ENCODE measurements at regions not wholly inside any gene's neighbourhood (a gene's known extent, or its start where the extent isn't known, plus 50 kb on each side); places are given as distances from the start of the nearest gene placed in this dataset.
A peak's percentile ranks its signal among the peaks of the same experiment; 100 is the strongest.

DNA sequence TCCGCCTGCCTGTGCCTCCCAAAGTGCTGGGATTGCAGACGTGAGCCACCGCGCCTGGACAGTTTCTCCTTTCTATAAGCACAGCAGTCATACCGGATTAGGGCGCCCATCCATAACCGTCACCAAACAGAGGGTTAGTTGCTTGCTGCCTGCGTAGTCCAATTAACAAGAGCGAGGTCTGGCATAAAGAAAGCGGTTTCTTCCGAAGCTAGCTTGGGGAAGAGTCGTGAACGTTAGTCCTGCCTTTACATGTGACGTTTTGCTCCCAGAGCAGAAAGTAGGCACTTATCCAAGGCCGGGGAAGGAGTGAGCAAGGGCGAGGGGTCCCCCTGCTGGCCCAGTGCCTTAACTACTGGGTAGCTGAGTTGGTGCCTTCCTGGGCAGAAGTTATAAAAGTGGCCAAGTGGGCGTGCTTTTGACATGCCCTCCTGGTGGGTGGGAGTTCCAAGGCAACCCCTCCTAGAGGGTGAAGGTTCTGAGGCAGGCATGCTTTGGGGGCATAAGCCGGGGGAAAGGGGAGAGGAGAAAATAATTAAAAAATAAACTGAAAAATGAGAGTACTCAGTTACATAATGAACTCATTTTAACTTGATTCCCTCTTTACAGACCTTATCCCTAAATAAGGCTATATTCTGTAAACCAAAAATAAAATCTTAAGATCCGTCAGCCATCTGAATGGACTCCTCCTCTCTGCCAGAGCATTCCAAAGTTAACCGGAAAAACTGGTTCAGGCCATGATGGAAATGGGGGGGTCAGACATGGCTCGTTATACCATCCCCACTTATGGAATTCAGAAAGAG, 88.0 kb downstream of the FAM217A start:
- ATAC-seq (peak; percentile 97), DNase-seq (peak; percentile 89)
- peak overlapping the region; percentile 12 for H3K27ac ChIP-seq
- intact Hi-C loops (cut with DNase I), result no loop called here
- H3K9me3 ChIP-seq, result no peaks in the 10 kb centered on the region
- peak overlapping the region; percentile 45 for H3K4me3 ChIP-seq
- H3K4me1 ChIP-seq, result peaks cover 6% of the 10 kb centered on the region
- no peaks in the 10 kb centered on the region for H3K27me3 ChIP-seq (ENCODE audit: low read depth)
- no peaks in the 10 kb centered on the region for H3K36me3 ChIP-seq
- TF ChIP-seq, protein P1, sequence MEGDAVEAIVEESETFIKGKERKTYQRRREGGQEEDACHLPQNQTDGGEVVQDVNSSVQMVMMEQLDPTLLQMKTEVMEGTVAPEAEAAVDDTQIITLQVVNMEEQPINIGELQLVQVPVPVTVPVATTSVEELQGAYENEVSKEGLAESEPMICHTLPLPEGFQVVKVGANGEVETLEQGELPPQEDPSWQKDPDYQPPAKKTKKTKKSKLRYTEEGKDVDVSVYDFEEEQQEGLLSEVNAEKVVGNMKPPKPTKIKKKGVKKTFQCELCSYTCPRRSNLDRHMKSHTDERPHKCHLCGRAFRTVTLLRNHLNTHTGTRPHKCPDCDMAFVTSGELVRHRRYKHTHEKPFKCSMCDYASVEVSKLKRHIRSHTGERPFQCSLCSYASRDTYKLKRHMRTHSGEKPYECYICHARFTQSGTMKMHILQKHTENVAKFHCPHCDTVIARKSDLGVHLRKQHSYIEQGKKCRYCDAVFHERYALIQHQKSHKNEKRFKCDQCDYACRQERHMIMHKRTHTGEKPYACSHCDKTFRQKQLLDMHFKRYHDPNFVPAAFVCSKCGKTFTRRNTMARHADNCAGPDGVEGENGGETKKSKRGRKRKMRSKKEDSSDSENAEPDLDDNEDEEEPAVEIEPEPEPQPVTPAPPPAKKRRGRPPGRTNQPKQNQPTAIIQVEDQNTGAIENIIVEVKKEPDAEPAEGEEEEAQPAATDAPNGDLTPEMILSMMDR (IDR thresholded peaks at IDR 0.05), result peak; percentile 83

DNA sequence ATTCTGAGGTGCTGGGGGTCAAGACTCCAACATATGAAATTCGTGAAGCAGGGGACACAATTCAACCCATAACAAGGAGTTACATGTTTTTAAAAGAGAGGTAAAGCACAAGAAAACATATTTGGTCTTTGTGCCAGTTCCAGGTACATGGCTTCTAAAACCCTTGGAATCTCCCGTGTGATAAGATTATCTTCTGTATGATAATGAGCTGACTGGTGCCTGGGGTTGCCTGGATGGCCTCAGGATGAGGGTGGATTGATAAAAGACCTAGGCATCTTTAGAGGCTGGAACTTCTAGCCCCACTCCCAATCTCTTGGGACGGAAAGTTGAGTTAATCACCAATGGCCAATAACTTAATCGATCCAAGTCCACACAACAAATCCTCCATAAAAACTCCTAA, 87.0 kb downstream of the FAM217A start:
- intact Hi-C loops (cut with DNase I), result no loop called here
- Histone ChIP-seq H3K4me3 (no peak overlapping the region), H3K27me3 (ENCODE audit: low read depth) (no peaks in the 10 kb centered on the region), H3K4me1 (peaks cover 6% of the 10 kb centered on the region), H3K36me3 (no peaks in the 10 kb centered on the region), H3K9me3 (no peaks in the 10 kb centered on the region), H3K27ac (no peak overlapping the region)
- ATAC-seq, result no peak
- TF ChIP-seq, protein P1 (IDR thresholded peaks at IDR 0.05), result no peak
- DNase-seq, result no peak

DNA sequence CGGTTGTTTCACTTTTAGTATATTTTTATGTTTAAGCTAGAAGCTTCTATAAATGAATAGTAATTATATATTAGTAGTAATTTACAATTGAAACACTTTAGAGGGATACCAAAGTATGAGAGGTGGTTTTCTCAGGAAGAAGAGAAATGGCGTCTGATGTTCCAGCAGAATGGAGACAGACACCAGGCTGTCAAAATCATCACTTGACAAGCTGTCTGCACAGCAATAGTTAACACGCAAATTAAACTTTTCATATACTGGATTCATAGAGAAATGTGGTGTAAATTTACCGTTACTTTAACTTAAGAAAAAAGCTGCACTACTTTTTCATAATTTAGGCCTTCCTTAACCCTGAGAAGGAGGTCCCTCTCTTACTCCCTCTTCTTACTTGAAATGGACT, 82.6 kb downstream of the FAM217A start:
- no peak for ATAC-seq
- H3K4me3 ChIP-seq, result no peak overlapping the region
- intact Hi-C loops (cut with DNase I), result no loop called here
- H3K27ac ChIP-seq, result no peak overlapping the region
- TF ChIP-seq, protein P1 (IDR thresholded peaks at IDR 0.05), result no peak
- no peak for DNase-seq
- H3K9me3 ChIP-seq, result no peaks in the 10 kb centered on the region
- peaks cover under 1% of the 10 kb centered on the region for H3K4me1 ChIP-seq
- no peaks in the 10 kb centered on the region for H3K36me3 ChIP-seq
- H3K27me3 ChIP-seq (ENCODE audit: low read depth), result no peaks in the 10 kb centered on the region

DNA sequence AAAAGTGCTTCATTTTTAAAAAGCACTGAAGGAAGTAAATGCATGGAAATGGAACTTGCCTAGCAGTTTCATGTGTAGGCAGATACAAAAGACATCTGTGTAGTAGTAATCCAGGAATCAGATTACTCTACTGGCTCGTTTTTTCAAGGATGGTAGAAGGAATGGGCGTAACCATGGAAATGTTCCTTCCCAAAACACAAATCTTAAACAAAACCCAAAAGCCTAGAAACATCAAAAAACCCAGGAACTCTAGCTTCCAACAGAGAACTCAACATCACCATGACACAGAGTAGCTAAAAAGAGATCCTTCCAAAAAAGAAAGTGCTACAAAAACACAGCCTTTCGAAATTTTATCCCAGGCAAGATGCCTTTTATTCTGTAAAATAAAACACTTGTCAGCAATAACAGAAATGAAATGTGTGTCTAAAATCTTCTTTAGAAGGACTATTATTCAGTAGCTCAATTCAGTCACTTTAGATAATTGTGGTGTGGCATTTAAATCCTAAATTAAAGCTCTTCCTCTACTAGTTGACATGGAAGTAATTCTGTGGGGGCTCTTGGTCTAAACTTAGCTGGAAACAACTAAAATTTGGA, 81.7 kb downstream of the FAM217A start:
- H3K36me3 ChIP-seq, result no peaks in the 10 kb centered on the region
- no peak for DNase-seq
- H3K27me3 ChIP-seq (ENCODE audit: low read depth), result no peaks in the 10 kb centered on the region
- H3K4me3 ChIP-seq, result no peak overlapping the region
- no peak overlapping the region for H3K27ac ChIP-seq
- TF ChIP-seq, protein P1 (IDR thresholded peaks at IDR 0.05), result no peak
- intact Hi-C loops (cut with DNase I), result no loop called here
- H3K4me1 ChIP-seq, result no peaks in the 10 kb centered on the region
- no peak for ATAC-seq
- no peaks in the 10 kb centered on the region for H3K9me3 ChIP-seq

DNA sequence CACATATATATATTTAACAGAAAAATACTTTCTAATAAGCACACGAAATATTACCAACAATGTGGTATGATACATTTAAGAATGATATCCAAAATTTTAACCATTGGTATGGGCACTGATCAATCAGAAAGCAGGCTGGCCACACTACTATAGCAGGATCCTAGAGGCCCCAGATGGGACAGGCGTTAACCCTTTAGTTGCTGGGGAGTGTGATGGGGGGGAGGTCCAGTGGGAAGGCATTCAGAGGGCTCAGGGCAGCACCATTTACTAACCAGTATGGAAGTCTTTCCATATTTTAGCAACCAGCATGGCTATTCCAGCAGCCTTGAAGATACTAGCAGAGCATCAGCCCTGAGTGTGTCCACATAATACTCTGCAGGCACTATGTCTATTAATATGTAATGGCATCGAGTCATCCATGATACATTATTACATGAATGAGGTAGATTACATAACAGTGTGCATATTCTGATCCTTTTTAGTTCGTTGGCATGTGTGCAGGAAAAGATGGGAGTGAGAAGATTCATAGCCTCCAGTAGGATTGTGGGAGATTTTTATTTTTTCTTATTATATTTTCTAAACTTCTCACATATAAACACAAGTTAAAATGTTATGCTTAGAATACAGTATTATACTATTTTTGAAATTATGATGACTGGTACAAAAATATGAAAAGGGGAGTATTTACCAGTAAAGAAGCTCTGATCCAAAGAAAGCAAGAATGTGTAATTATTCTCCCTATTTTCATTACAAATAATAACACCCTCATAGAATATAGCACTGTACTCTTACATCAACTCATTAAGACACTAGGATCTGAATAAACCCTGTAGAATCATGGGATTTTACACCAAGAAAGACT, 78.9 kb downstream of the FAM217A start:
- no peaks in the 10 kb centered on the region for H3K9me3 ChIP-seq
- H3K27me3 ChIP-seq (ENCODE audit: low read depth), result no peaks in the 10 kb centered on the region
- H3K4me3 ChIP-seq, result no peak overlapping the region
- no peak for DNase-seq
- H3K27ac ChIP-seq, result no peak overlapping the region
- ATAC-seq, result no peak
- H3K4me1 ChIP-seq, result no peaks in the 10 kb centered on the region
- peaks cover 4% of the 10 kb centered on the region for H3K36me3 ChIP-seq
- TF ChIP-seq, protein P1 (IDR thresholded peaks at IDR 0.05), result no peak
- intact Hi-C loops (cut with DNase I), result no loop called here
